ENCODE measurements at regions not wholly inside any gene's neighbourhood (a gene's known extent, or its start where the extent isn't known, plus 50 kb on each side); places are given as distances from the start of the nearest gene placed in this dataset.

DNA sequence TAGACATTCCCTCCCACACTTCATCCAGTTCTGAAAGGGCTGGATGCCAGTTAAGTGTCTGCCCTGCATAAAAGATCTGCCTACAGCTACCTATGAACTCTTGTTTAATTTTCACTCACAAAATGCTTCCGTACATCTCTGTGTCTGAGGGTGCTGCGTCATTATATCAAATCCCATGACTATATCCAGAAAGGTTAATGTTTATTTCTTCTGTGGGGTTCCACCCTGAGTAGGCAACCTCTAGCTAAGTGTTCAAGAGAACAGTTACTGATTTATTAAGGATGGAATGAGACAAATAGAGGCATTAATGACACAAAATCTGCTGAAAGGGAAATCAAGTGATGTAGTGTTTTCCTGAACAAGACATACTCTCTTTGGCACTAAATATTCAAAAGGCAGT lies 220.2 kb downstream of the MTHFS start:
- TF ChIP-seq CTCF (IDR thresholded peaks at IDR 0.05) (no peak), EP300 (IDR thresholded peaks at IDR 0.05; ENCODE audit: borderline replicate concordance in 1 of 2, low read depth in 1 of 2, low read length in 1 of 2) (no peak), RCOR1 (IDR thresholded peaks at IDR 0.05; ENCODE audit: low read length) (no peak), EZH2phosphoT487 (IDR thresholded peaks at IDR 0.05; ENCODE audit: borderline replicate concordance, low read depth) (no peak), JUND (IDR thresholded peaks at IDR 0.05) (no peak), YY1 (IDR thresholded peaks at IDR 0.05; ENCODE audit: low read depth) (no peak), POLR2AphosphoS5 (IDR thresholded peaks at IDR 0.05; ENCODE audit: low read depth, low read length) (no peak), TCF12 (IDR thresholded peaks at IDR 0.05) (no peak)
